GM21367 (cell line): ENCODE measurements at regions not wholly inside any gene's neighbourhood (a gene's known extent, or its start where the extent isn't known, plus 50 kb on each side); places are given as distances from the start of the nearest gene placed in this dataset.

Experiments used
- ATAC-seq: cut with Tn5 transposase; IDR thresholded peaks from one replicate; pipeline ENCODE4 v1.9.1; 2021; ENCODE audit not compliant: unreplicated experiment

DNA sequence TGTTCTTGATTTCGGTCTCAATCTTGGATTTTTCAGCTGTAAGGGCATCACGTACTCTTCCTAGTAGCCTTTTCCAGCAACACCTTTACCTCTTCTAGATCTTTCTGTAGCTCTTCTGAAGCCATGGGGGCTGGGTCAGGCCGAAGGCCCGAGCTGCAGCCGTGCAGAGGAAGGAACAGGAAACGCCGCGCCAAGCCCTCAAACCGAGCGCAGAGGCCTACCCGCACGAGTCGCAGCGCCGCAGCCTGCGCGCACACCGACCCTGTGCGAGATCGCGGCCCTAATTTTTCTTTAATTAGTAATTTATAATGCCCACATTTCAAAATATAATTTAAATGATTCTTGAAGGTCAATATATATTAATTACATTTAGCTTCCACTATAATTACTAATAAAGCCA lies 483.8 kb downstream of the NUP35 start:
- no peak for ATAC-seq

DNA sequence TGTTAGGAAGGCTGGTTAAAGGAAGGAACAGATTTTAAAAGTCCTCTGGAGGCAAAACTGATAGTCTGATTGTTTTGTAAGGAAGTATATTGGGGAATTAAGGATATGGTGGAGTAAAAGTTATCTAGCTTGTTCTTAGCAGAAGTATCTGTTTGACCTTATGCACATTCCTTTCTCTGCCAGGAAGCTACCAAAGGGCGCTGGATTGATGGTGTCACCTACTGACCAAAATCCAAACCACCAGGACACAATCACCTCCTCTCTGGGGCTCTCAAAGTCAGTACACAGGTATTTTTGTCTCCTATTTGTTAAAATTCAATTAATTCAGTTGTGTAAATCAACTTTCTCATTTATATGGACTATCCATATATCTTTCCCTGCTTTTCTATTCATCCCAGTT lies 484.5 kb downstream of the NUP35 start:
- ATAC-seq: no peak

DNA sequence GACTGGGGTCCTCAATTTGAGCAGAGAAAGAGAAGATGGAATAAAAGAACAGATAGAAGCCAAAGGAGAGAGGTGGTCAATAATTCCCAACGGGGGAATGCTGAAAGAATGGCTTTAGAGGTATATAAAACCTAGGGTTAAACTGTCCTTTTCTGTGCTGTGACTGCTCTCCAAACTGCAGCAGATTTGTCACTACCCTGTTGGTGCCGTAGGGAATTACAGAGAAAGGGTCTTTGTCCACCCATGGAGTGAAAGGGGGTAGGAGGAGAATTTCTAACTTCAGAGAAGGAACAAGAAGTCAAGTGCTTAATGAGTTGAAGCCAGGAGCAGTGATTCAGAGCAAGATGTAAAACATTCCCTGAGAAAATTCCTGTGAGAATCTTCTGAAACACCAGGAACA lies 486.5 kb downstream of the NUP35 start:
- ATAC-seq: no peak

DNA sequence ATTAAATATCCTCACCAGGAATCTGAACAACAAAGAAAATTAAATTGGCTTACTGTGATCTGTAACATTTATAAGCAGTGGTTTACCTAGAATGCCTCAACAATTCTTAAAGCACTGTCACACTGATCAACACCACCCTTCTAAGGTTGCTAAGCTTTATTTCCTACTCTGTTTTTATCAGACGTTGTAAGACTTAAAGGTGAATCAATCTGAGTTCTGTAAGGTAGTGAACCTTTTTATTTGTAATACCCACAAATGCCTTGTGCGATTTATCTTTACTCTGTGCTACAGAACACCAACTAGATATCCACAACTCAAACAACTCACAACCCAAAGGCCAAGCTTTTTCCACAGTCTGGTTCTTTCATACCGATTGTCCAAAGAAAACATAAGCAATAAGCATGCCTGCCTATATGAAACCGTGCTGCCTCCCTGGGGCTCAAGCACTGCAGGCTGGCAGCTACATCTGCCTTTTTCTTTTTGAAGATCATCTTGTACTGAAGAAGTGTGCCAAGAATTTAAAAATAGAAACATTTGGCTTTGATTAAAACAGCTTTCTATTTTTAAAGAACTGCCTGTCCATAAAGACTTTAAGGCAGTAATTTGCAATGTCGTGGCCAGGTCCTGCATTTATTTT lies 490.7 kb downstream of the NUP35 start:
- no peak for ATAC-seq

DNA sequence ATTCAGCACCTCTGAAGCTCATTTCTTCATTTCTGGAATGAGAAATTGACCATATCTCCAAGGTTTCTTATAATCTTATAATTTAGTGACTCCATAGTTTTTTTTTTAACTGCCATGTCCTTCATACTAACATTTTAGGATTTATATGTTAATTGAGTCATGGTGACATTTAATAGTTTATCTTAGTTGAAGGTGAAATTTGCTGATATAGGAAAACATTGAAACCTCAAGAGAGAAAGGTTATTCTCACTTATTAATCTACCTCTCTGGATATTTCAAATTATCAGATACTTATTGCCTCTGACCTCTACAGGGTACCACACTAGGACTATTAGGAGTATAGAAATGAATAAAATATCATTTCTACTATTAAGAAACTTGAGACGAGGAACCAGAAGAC lies 499.0 kb downstream of the NUP35 start:
- ATAC-seq: no peak

DNA sequence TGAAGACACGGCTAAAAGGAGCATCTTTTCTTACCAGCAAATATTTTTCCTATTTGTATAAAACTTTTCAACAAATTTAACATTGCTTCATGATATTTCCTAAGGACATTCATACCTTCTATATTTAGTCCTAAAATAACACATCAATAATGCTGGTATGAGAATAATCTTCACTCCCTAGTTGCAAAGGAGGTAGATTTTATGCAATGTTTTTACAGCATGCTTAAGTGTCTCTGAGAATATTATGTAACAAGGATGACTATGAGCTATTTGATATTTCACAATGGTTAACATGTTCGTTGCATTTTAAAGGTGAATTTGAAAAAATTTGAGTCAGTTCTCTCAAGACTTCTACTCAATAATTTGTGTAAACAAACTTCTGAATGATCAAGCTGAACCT lies 506.7 kb downstream of the NUP35 start:
- ATAC-seq: no peak

DNA sequence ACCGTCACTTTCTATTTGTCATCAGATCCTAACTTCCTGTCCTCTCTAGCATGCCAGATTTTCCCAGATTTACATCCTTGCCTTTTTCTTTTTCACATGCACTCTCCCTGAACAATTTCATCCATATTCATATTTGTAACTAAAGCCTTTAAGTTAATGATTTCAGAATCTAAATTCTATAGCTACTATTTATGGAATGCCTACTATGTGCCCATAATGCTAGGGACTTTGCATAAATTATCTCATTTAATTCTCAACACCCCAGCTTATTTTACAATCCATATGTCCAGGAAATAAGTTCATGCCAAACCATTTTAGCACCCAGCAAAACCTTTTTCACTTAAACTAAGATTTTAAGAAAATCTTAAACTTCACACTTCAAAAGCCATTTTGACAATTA lies 531.9 kb downstream of the NUP35 start:
- no peak for ATAC-seq

DNA sequence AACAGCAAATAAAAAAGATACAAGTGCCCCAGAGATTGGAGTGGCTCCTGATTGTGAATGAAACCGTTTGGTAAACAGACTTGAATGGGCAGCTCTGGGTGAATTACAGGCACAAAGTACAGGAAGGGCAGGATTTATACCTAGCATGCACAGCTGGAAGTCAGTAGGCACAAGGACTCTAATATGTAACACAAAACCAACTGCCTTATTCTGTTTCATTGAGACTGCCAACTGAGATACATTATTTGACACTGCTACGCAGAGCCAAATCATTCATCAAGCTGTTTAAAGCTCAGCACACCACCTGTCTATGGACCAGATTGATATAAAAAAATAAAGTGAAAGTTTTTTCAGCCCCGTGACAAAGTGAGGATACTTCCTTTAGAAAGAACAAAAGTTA lies 541.2 kb downstream of the NUP35 start:
- no peak for ATAC-seq

DNA sequence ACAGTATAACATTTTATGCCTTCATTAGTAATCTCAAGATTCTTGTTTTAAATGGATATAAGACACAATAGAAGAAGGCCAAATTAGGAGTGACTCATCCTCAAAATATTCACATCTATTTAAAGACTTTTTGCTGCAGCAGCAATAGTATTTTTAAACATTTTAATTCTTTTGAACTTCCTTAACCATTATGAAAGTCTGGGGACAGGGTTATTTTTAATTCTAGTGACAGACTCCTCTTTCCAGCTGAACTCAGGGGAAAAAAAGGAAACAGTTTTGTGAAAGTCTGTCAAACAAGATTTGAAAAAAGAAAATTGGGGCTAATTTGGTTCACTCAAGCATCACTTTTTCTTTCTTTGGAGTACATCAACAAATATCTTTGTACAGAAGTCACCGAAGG lies 541.8 kb downstream of the NUP35 start:
- ATAC-seq: no peak

DNA sequence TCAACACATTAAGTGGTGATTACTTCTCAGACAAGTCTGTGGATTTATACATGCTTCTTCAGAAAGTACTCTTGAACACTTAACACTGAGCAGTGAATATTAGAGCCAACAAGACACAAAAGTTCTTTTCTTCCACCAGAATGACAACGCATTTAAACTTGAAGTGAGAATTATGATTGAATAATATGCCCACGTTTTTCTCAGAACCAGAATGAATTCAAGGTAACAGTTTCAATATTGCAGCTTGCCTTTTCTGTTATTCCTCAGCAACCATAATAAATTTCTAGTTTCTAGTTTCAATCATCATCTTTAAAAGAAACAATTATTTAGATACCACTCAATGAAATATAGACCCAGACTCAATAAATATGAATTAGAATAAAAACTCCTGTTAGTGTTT lies 547.0 kb downstream of the NUP35 start:
- no peak for ATAC-seq

DNA sequence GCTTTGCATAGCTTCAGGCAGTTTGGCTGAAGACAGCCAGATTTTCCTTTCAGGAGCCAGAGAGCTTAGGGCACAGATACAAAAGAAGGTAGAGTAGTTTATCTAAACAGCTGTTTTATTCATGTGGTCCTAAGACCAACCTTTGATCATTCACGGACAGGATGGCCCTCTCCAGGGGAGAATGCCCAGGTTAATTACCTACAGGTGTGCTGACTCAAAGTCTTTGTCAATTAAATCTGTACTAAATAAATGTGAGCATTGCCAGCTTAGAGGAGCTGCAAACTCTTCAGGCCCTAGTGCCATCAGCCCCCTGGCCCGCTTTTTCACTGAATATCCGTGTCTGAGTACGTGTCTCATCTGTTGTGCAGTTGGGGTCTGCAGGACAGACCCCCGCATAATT lies 554.7 kb downstream of the NUP35 start:
- ATAC-seq: no peak

DNA sequence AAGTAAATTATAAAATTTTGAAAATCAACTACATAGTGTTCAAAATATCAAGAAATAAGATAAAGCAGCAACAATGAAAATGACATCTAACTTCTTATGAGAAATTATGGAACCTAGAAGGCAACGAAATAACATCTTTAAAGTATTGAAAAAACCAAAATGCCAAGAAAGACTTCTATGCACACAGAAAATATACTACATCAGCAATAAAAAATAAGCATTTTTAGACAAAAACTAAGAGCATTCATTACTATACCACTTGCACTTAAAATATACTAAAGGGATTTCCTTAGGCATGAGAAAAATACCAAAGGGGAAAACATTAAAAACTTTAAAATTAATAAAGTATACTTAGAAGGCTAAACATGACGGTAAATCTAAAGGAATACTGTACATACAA lies 556.3 kb downstream of the NUP35 start:
- ATAC-seq: no peak

DNA sequence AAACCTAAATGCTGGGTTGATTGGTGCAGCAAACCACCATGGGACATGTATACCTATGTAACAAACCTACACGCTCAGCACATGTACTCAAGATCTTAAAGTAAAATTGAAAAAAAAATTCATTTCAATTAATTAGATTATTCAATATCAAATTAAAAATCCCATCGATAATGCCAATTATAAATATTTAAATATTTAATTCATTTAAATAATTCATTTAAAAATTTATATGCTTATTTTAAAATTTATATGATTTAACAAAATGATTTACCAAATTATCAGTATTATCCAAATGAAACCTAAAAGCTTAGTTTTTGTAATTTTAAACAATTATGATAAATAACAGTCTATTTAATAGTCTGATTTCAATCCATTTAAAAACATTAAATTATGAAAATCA lies 560.4 kb downstream of the NUP35 start:
- ATAC-seq: no peak

DNA sequence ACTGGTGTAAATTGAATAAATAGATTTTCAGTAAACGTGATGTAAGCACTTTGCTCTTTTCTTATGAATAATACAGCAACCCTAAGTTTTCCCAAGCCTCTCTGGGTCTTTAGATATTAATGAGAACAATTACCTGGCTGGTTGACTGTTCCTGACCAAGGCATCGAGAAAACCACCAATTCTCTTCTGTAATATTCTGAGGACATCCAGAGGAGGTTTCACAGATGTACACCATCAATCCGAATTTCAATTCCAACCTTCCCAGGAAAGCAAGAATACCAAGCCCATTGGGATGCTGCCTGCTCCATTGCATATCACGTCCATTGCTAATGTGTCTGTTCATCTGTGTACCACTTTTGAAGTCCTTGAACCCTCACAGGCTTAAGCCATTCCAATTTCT lies 571.8 kb downstream of the NUP35 start:
- ATAC-seq: no peak

DNA sequence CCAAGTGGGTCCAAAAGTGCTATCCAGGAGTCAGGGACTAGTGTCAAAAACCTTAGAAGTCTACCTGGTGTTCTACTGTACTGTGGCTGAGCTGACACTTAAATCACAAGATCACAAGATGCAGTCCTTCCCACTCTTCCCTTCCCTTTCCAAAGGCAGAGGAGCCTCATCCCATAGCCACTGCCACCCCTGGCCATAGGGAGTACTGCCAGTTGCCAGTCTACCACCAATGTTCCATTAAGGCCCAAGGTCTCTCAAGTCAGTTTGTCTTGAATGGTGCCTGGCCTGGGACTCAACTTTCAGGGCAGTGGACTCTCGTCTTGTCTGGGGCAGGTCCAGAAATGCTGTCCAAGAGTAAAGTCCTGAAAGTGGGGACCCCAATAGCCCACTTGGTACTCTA lies 585.6 kb downstream of the NUP35 start:
- no peak for ATAC-seq

DNA sequence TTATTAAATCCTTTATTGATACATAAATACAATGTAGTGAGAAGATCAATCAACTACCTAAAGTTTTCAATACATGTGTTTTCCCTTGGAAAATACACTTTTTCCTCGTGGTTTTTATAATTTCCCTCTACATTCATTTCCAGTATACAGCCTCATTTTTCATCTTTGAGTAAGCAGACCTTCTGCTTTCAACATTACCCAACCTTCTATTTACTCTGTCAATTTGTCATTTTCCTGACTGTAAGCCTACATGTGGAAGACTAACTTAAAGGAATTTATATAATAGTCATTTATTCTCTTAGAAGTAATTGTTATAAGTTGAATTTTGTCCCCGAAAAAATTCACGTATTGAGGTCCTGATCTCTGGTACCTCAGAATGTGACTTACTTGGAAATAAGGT lies 594.0 kb downstream of the NUP35 start:
- ATAC-seq: no peak

DNA sequence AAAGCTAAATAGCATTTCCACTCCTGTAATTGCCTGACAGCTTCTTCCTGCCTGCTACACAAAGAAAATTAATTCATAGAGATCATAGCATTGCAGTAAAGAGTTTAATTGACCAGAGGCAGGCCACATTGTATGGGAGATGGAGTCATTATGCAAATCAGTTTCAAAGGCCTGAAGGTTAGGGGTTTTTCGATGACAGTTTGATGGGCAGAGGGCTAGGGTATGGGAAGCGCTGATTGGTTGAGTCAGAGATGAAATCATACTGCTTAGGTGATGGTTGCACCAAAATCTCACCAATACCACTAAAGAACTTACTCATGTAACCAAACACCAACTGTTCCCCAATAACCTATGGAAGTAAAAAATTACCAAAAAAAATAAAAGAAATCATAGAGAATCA lies 599.0 kb downstream of the NUP35 start:
- ATAC-seq: no peak

DNA sequence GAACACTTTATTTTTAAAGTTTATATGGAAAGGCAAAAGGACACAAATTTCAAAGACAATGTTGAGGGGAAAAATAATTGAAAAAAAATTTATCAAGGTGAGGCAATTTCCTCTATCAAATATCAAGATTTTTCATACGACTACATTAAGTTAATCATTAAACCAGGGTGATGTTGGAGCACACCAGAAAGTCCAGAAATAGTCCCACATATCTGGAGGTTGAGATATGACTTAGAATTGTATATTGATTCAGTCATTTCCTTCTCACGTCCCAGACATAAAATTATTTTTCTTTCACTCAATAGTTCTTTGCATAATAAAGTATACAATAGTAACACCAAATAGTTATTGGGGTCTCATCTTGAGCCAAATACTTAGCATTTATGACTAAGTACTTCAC lies 605.1 kb downstream of the NUP35 start:
- ATAC-seq: no peak

DNA sequence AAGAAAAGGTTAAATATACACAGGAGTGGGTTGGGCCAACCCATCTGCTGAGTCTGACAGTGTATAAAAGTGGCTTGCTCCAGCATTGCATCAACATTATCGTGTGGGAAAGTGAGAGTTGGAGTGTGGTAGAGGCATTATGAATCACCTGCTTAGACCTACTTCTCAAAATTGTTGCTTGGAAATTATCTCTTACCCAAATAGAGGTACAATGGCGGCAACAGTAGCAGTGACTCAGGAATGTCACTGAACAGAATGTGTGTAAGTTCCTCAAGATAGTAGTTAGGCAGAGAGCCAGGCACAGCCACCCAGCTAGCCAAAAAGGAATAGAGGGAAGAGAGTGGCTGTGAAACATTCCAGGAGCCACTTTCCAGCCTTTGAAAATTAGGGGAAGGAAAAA lies 616.0 kb downstream of the NUP35 start:
- no peak for ATAC-seq

DNA sequence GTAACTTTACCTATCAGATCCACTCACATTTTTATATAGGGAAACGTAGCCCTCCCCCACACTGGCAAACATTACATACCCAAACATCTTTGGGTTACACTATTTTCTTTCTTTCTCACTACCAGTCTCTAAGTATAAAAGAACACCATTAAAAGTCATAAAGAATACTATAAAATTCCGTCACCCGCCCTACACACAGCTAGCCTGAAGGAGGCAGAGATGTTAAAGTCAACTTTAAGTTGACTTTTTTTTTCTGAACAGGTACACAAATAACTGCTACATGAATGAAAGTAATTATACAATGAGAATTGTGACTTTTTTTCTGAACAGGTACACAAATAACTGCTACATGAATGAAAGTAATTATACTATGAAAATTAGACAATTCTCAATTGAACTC lies 628.3 kb downstream of the NUP35 start:
- ATAC-seq: no peak

DNA sequence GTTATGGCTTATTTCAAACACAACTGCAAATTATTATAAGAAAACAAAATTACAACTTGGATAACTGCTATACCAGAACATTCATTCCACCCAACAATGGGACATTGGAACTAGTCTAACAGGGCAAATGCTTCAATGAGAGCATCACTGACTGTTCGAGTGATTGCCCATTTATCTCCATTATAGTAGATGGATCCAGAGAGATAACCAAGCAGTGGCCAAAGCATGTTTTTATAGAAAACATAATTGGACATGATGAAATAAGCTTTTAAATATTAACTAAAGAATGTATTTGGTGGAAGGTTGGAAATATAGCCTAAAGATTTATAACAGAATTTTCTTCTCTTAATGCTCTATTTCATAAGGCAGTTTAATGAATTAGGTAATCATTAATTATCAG lies 634.8 kb downstream of the NUP35 start:
- ATAC-seq: no peak

DNA sequence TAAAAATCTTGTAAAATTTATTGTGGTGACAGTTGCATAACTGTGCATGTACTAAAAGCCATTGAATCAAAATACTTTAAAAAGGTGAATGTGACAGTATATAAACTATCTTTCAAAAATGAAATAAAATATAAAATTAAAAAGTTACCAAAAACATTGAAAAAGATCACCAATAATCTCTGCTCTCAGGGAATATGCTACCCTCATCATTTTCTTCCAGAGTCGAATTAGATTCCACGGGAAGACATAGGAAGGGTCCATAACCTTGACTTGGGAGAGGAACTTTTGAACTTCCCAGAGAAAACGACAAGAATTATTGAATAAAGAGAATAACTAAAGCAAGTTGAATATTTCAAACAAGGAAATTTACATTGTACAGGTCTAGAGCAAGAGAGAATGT lies 649.5 kb downstream of the NUP35 start:
- ATAC-seq: no peak

DNA sequence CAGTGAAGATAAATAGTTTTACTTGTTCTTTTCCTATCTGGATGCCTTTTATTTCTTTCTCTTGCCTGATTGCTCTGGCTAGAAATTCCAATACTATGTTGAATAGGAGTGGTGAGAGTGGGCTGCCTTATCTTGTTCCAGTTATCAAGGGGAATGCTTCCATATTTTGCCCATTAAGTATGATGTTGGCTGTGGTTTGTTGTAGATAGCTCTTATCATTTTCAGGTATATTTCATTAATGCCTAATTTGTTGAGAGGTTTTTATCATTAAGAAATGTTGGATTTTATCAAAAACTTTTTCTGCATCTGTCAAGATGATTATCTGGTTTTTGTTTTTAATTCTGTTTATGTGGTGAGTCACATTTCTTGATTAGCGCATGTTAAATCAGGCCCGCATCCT lies 655.8 kb downstream of the NUP35 start:
- ATAC-seq: no peak

DNA sequence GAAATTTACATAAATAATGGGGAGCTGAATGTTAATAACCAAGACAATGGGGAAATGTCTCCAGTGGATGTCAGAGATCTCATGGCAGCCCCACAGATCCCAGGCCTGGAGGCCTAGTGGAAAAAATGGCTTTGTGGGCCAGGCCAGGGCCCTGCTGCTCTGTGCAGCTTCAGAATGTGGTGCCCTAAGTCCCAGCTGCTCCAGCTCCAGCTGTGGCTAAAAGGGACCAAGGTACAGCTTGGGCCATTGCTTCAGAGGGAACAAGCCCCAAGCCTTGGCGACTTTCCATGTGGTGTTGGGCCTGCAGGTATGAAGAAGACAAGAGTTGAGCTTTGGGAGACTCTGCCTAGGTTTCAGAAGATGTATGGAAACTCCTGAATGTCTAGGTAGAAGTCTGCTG lies 658.2 kb downstream of the NUP35 start:
- no peak for ATAC-seq
